Omental fat pad (tissue), 3 donors: ENCODE measurements at regions not wholly inside any gene's neighbourhood (a gene's known extent, or its start where the extent isn't known, plus 50 kb on each side); places are given as distances from the start of the nearest gene placed in this dataset.
"Not testable (repeated sequence)": the region's sequence is repeated elsewhere in the genome, so short reads cannot be mapped to it uniquely, and the experiment has no call there.

ENCODE experiments used
- ATAC-seq: fragments of 150-250 bp; one replicate; pipeline ENCODE4 v1.9.1; 2016; ENCODE audit warnings: mild to moderate bottlenecking, moderate library complexity; ENCODE audit not compliant: low FRiP score
- DNase-seq: peaks from one replicate; pipeline ENCODE4 v3.0.0-alpha.2; 2019; ENCODE audit warnings: low spot score
- TF ChIP-seq, protein P1 (sequence below), 3 donors: fragments of 450-650 bp; IDR thresholded peaks; one replicate each; pipeline ENCODE4 v1.5.1; 2016 to 2017; ENCODE audit warnings: antibody characterized with exemption in 3 of 3, mild to moderate bottlenecking in 3 of 3, moderate library complexity in 2 of 3

DNA sequence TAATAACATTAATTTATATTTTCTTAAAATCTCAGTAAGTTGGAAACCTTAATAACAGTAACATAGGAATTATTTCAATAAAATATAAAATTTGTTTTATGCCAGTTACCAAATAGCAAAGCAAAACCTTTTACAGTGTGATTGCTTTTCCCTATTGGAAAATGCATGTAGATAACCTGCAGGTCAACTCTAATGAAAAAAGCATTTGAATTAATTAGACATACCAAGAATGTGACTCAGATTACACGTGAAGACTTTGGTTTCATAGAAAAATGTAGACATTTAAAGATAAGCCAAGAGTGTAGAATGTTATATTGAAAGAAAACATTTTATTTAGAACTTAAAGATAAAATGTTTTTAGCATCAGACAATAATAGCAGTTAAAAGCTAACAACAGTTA is 888.1 kb downstream of the TMEM121 start:
- DNase-seq = no peak
- no peak for ATAC-seq
- TF ChIP-seq, protein P1, sequence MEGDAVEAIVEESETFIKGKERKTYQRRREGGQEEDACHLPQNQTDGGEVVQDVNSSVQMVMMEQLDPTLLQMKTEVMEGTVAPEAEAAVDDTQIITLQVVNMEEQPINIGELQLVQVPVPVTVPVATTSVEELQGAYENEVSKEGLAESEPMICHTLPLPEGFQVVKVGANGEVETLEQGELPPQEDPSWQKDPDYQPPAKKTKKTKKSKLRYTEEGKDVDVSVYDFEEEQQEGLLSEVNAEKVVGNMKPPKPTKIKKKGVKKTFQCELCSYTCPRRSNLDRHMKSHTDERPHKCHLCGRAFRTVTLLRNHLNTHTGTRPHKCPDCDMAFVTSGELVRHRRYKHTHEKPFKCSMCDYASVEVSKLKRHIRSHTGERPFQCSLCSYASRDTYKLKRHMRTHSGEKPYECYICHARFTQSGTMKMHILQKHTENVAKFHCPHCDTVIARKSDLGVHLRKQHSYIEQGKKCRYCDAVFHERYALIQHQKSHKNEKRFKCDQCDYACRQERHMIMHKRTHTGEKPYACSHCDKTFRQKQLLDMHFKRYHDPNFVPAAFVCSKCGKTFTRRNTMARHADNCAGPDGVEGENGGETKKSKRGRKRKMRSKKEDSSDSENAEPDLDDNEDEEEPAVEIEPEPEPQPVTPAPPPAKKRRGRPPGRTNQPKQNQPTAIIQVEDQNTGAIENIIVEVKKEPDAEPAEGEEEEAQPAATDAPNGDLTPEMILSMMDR (IDR thresholded peaks at IDR 0.05) = no peak

DNA sequence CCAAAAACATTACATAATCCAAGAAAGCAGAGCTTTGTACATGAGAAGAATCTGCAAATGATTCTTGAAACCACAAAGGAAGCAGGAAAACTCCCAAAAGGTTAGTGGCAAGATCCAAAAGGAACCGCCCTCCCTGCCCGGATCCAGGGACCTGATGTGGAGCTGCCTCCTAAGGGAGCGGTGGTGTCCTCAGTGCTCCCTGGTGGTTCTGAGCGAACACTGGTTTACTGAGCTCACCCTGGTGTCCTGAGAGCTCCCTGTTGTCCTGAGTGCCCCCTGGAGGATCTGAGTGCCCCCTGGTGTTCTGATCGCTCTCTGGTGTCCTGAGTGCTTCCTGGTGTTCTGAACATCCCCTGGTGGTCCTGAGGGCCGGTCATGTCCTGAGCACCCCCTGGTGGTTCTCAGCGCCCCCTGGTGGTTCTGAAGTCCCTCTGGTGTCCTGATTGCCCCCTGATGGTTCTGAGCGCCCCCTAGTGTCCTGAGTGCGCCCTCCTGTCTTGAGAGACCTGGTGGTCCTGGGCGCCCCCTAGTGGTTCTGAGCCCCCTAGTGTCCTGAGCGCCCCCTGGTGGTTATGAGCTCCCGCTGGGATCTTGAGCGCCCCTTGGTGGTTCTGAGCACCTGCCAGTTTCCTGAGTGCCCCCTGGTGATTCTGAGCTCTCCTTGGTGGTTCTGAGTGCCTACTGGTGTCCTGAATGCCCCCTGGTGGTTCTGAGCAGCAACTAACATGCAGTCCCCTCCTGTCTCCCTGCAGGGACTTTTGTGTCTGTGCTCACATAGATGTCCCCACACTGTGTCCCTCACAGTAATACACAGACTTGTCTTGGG is 891.1 kb downstream of the TMEM121 start:
- no peak for ATAC-seq
- DNase-seq = peak; percentile 37
- TF ChIP-seq, protein P1 (IDR thresholded peaks at IDR 0.05) = no peak

DNA sequence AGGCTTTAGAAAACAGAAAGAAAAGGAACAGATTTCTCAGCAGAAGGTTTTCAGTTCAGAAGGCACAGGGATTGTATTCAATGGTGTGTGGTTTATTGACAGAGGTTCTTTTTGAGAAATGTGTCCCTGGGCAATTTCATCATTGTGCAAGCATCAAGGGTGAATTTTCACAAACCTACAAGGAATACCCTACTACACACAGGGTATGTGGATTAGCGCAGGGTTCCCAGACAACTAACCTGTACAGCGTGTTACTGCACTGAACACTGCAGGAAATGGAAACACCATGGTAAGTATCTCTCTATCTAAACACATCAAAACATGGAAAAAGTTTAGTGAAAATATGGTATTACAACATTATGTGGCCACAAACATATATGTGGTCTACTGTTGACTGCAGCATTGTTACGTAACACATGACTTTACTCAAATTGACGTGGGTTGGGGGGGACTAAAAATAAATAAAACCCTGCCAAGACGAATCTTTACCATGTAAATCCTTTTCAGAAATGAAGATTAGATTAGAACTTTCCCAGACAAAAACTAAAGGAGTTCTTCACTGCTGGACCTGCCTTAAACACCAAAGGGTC is 893.1 kb downstream of the TMEM121 start:
- no peak for DNase-seq
- ATAC-seq = no peak
- TF ChIP-seq, protein P1 (IDR thresholded peaks at IDR 0.05) = no peak

DNA sequence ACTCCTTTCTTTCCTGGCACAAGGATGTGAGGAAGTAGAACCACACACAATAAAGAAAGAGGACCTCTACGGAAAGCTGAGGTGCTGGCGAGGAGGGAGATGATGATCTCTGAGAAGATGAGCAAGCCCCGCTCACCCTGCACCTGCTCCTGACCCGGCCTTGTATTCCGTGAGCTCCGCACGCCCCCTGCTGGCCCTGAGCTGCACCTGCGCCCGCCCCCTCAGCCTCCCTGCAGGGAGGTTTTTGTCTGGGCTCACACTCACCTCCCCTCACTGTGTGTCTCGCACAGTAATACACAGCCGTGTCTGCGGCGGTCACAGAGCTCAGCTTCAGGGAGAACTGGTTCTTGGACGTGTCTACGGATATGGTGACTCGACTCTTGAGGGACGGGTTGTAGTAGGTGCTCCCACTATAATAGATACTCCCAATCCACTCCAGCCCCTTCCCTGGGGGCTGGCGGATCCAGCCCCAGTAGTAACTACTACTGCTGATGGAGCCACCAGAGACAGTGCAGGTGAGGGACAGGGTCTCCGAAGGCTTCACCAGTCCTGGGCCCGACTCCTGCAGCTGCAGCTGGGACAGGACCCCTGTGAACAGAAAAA is 895.1 kb downstream of the TMEM121 start:
- ATAC-seq, DNase-seq: not testable (repeated sequence)

DNA sequence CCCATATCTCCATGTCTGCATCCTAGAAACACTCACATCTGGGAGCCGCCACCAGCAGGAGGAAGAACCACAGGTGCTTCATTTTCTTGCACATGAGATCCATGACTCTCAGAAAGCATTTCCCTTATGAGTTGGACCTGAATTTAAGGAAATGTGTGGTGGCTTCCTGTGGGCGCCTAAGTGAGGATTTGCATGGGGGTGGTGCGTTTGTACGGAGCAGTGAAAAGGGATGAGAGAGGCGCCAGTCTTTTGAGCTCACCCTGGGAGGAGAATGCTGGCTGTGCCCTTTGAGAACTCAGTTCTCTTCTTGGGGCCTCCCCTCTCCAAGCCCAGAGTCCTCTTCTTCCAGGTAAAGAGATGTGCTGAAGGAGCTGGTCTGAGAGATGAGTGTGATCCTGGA is 895.7 kb downstream of the TMEM121 start:
- TF ChIP-seq, protein P1 (IDR thresholded peaks at IDR 0.05) = no peak

DNA sequence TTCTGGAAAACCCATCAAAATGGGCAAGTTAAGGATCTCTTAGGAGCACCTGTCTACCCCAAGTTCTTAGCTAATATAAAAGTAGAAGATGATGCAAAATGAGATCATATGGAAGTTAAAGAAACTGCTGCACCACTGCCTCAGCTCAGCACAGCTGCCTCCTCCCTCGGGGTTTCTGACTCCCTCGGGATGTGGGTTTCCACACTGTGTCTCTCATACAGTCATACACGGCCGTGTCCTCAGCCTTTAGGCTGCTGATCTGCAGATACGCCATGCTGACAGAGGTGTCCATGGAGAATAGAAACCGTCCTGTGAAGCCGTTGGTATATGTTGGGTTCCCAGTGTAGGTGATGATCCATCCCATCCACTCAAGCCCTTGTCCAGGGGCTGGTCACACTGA is 898.8 kb downstream of the TMEM121 start:
- not testable (repeated sequence) for ATAC-seq, DNase-seq

More for the DNA sequence above, 895.7 kb downstream of the TMEM121 start:
- ATAC-seq (no peak), DNase-seq (no peak)

DNA sequence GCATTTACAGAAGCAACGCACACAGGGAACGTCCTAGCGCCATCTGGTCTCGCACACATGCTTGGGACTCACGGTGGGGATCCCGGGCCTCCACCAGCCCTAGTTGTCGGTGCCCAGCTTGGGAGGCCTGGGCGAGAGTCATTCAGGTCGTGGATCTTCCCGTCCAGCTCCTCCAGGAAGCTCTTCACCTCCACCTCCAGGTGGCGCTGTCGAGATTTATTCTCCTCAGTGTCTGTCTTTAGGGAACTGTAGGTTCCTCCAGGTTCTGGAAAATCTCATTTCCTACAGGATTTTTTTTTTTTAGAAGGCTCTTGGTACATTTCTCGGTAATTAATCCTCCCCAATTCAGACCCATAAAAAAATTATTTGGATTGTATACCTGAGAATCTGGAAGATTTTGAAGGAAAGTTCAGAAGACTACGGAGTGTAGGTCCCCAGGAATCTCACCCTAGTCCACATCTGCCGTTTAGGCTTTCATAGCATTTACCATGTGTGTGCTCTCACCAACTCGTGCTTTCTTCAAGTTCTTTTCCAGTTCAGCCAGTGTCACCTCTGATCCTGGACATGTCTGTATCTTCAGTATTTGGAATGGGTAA is 910.0 kb downstream of the TMEM121 start:
- ATAC-seq (no peak), DNase-seq (no peak)
- TF ChIP-seq, protein P1 (IDR thresholded peaks at IDR 0.05) = no peak
